ENCODE measurements at regions not wholly inside any gene's neighbourhood (a gene's known extent, or its start where the extent isn't known, plus 50 kb on each side); places are given as distances from the start of the nearest gene placed in this dataset.
A peak's percentile ranks its signal among the peaks of the same experiment; 100 is the strongest.

- Mint-ChIP-seq H3K36me3 (ENCODE audit: low read depth) (peaks cover 6% of the 10 kb centered on the region), H3K27me3 (ENCODE audit: low read depth) (no peaks in the 10 kb centered on the region), H3K27ac (ENCODE audit: unreplicated experiment) (peak overlapping the region; percentile 88), H3K9me3 (peaks cover 8% of the 10 kb centered on the region), H3K4me3 (peak overlapping the region; percentile 39), H3K4me1 (peaks cover 44% of the 10 kb centered on the region)
- no peak for DNase-seq (ENCODE audit: low read depth, low spot score)
- TF ChIP-seq, protein P1, sequence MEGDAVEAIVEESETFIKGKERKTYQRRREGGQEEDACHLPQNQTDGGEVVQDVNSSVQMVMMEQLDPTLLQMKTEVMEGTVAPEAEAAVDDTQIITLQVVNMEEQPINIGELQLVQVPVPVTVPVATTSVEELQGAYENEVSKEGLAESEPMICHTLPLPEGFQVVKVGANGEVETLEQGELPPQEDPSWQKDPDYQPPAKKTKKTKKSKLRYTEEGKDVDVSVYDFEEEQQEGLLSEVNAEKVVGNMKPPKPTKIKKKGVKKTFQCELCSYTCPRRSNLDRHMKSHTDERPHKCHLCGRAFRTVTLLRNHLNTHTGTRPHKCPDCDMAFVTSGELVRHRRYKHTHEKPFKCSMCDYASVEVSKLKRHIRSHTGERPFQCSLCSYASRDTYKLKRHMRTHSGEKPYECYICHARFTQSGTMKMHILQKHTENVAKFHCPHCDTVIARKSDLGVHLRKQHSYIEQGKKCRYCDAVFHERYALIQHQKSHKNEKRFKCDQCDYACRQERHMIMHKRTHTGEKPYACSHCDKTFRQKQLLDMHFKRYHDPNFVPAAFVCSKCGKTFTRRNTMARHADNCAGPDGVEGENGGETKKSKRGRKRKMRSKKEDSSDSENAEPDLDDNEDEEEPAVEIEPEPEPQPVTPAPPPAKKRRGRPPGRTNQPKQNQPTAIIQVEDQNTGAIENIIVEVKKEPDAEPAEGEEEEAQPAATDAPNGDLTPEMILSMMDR (conservative IDR thresholded peaks at IDR 0.05): no peak
Measured at GRCh38 chr13:80235967-80236302, 105.0 kb downstream of the SPRY2 start.

- Mint-ChIP-seq H3K9me3 (peaks cover 8% of the 10 kb centered on the region), H3K36me3 (ENCODE audit: low read depth) (peaks cover 6% of the 10 kb centered on the region), H3K4me1 (peaks cover 45% of the 10 kb centered on the region), H3K27ac (ENCODE audit: unreplicated experiment) (peak overlapping the region; percentile 88), H3K27me3 (ENCODE audit: low read depth) (no peaks in the 10 kb centered on the region), H3K4me3 (peak overlapping the region; percentile 39)
- DNase-seq (ENCODE audit: low read depth, low spot score): no peak
- TF ChIP-seq, protein P1 (conservative IDR thresholded peaks at IDR 0.05): no peak
Measured at GRCh38 chr13:80235166-80235966, 105.6 kb downstream of the SPRY2 start.

DNA sequence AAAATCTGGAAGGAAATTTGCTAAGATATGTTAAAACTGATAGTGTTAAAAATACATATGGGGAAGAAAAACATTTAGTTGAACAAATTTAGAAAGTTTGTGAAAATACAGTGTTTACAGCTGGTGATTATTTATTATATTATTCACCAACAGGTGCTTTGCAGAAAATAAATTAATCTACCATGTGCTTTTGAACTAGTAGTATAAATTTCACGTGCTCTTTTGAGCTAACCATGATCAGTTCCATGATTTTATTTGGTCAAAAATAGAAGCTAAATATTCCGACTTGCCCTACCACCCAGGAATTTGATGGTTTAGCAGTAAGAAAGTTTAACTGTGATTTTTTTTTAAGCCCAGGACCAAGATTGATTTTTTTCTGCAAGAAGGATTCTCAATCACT, 113.3 kb downstream of the SPRY2 start:
- Mint-ChIP-seq H3K4me1 (peaks cover 37% of the 10 kb centered on the region), H3K27ac (ENCODE audit: unreplicated experiment) (no peak overlapping the region), H3K36me3 (ENCODE audit: low read depth) (peaks cover 8% of the 10 kb centered on the region), H3K27me3 (ENCODE audit: low read depth) (no peaks in the 10 kb centered on the region), H3K4me3 (no peak overlapping the region), H3K9me3 (peaks cover 10% of the 10 kb centered on the region)
- TF ChIP-seq, protein P1 (conservative IDR thresholded peaks at IDR 0.05): no peak
- DNase-seq (ENCODE audit: low read depth, low spot score): no peak

DNA sequence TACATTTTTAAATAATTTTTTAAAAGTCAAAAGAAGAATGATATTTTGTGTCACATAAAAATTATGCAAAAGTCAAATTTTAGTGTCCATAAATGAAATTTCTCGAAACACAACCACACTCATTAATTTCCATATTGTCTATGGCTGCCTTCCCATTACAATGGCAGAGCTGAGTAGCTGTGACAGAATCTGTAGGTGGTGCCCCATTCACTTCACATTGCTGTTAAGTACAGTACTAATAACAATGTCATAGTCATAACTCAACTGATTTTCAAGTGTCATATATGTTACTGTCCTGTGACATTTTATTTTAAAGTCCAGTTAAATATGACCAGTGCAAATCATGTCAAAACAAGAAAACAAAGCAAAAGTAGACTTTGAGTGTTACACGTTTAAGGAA, 114.3 kb downstream of the SPRY2 start:
- TF ChIP-seq, protein P1 (conservative IDR thresholded peaks at IDR 0.05): no peak
- Mint-ChIP-seq H3K4me3 (no peak overlapping the region), H3K36me3 (ENCODE audit: low read depth) (peaks cover 4% of the 10 kb centered on the region), H3K4me1 (peaks cover 37% of the 10 kb centered on the region), H3K27me3 (ENCODE audit: low read depth) (no peaks in the 10 kb centered on the region), H3K27ac (ENCODE audit: unreplicated experiment) (no peak overlapping the region), H3K9me3 (peaks cover 7% of the 10 kb centered on the region)
- no peak for DNase-seq (ENCODE audit: low read depth, low spot score)

- Mint-ChIP-seq H3K4me3 (no peak overlapping the region), H3K36me3 (ENCODE audit: low read depth) (peaks cover 4% of the 10 kb centered on the region), H3K9me3 (peaks cover 10% of the 10 kb centered on the region), H3K27me3 (ENCODE audit: low read depth) (no peaks in the 10 kb centered on the region), H3K27ac (ENCODE audit: unreplicated experiment) (no peak overlapping the region), H3K4me1 (peaks cover 27% of the 10 kb centered on the region)
- no peak for DNase-seq (ENCODE audit: low read depth, low spot score)
- TF ChIP-seq, protein P1 (conservative IDR thresholded peaks at IDR 0.05): no peak
Measured at GRCh38 chr13:80224468-80224867, 116.5 kb downstream of the SPRY2 start.

All from neural crest cell (in vitro differentiated cells).